GOT3 (cell line): ENCODE measurements at regions not wholly inside any gene's neighbourhood (a gene's known extent, or its start where the extent isn't known, plus 50 kb on each side); places are given as distances from the start of the nearest gene placed in this dataset.

ENCODE experiments used
- DNase-seq: peaks from one replicate; lab custom pipeline; 2025; ENCODE audit warnings: mixed read lengths; lab: John Stamatoyannopoulos, UW

- no peak for DNase-seq
Observed at GRCh38 chr2:120917886-120918285, 182.2 kb downstream of the GLI2 start.

- DNase-seq: no peak
Observed at GRCh38 chr2:120919216-120919615, 183.5 kb downstream of the GLI2 start.

- DNase-seq: no peak
Observed at GRCh38 chr2:120919771-120920453, 184.2 kb downstream of the GLI2 start.

- DNase-seq: no peak
Observed at GRCh38 chr2:120920454-120921148, 184.9 kb downstream of the GLI2 start.

GRCh38 chr2:120921457-120921856, 185.8 kb downstream of the GLI2 start:
- DNase-seq: no peak

GRCh38 chr2:120922571-120923332, 187.1 kb downstream of the GLI2 start:
- no peak for DNase-seq

GRCh38 chr2:120923426-120923825, 187.8 kb downstream of the GLI2 start:
- DNase-seq: no peak

- DNase-seq: no peak
Observed at GRCh38 chr2:120924924-120925323, 189.3 kb downstream of the GLI2 start.

- DNase-seq: no peak
Observed at GRCh38 chr2:120926463-120927264, 191.0 kb downstream of the GLI2 start.

- DNase-seq: no peak
Observed at GRCh38 chr2:120927265-120927628, 191.6 kb downstream of the GLI2 start.

GRCh38 chr2:120929829-120930228, 194.2 kb downstream of the GLI2 start:
- no peak for DNase-seq

- no peak for DNase-seq
Observed at GRCh38 chr2:120930236-120930635, 194.6 kb downstream of the GLI2 start.

- DNase-seq: no peak
Observed at GRCh38 chr2:120930864-120931263, 195.2 kb downstream of the GLI2 start.

- no peak for DNase-seq
Observed at GRCh38 chr2:120932472-120932871, 196.8 kb downstream of the GLI2 start.

GRCh38 chr2:120932881-120933280, 197.2 kb downstream of the GLI2 start:
- no peak for DNase-seq

- no peak for DNase-seq
Observed at GRCh38 chr2:120933693-120934573, 198.3 kb downstream of the GLI2 start.

GRCh38 chr2:120934574-120935338, 199.1 kb downstream of the GLI2 start:
- DNase-seq: peak; percentile 11

- DNase-seq: no peak
Observed at GRCh38 chr2:120935339-120936313, 200.0 kb downstream of the GLI2 start.
